ENCODE measurements at regions not wholly inside any gene's neighbourhood (a gene's known extent, or its start where the extent isn't known, plus 50 kb on each side); places are given as distances from the start of the nearest gene placed in this dataset.

DNA sequence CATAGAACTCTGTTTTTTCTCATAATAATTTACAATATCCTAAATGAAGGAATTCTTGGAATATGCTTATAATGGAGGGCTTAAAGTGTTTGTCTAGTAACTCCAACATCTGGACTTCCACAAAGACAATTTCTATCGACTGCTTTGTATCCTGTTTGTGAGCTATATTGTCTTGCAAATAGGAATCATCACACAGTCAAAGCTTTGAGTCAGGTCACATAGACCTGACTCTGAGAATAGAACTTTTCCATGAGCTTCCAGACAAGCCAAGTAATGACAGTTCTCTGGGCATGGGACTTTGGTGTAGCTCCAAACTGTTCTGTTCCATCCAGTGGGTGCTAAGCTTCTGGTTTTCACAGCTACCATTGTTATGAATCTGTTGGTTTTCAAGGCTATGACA is 75.2 kb upstream of the GALNT7 start:
- TF ChIP-seq, protein P1, sequence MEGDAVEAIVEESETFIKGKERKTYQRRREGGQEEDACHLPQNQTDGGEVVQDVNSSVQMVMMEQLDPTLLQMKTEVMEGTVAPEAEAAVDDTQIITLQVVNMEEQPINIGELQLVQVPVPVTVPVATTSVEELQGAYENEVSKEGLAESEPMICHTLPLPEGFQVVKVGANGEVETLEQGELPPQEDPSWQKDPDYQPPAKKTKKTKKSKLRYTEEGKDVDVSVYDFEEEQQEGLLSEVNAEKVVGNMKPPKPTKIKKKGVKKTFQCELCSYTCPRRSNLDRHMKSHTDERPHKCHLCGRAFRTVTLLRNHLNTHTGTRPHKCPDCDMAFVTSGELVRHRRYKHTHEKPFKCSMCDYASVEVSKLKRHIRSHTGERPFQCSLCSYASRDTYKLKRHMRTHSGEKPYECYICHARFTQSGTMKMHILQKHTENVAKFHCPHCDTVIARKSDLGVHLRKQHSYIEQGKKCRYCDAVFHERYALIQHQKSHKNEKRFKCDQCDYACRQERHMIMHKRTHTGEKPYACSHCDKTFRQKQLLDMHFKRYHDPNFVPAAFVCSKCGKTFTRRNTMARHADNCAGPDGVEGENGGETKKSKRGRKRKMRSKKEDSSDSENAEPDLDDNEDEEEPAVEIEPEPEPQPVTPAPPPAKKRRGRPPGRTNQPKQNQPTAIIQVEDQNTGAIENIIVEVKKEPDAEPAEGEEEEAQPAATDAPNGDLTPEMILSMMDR (IDR thresholded peaks at IDR 0.05), result no peak
- TF ChIP-seq POLR2A (IDR thresholded peaks at IDR 0.05), result no peak
